Hepatocyte (in vitro differentiated cells): ENCODE measurements at regions not wholly inside any gene's neighbourhood (a gene's known extent, or its start where the extent isn't known, plus 50 kb on each side); places are given as distances from the start of the nearest gene placed in this dataset.

Source experiments
- DNase-seq: peaks from one replicate; pipeline ENCODE4 v3.0.0-alpha.2; 2016; ENCODE audit warnings: low spot score
- H2AFZ ChIP-seq: fragments of 200-600 bp; sonication (generic); 2 replicates; pipeline ENCODE4 v1.6.0; 2016; ENCODE audit warnings: antibody characterized with exemption, mild to moderate bottlenecking
- H3K27ac ChIP-seq: fragments of 200-600 bp; sonication (generic); 2 replicates; pipeline ENCODE4 v1.5.1; 2016; ENCODE audit warnings: mild to moderate bottlenecking
- H3K27me3 ChIP-seq: fragments of 200-600 bp; sonication (generic); 2 replicates; pipeline ENCODE4 v1.6.1; 2016
- H3K36me3 ChIP-seq: fragments of 200-600 bp; sonication (generic); replicated peaks from 2 replicates; pipeline ENCODE4 v1.5.1; 2016; ENCODE audit warnings: low read depth; ENCODE audit not compliant: insufficient read depth
- H3K4me1 ChIP-seq: fragments of 200-600 bp; sonication (generic); 2 replicates; pipeline ENCODE4 v1.5.1; 2016; ENCODE audit warnings: mild to moderate bottlenecking, moderate library complexity; ENCODE audit not compliant: insufficient read depth
- H3K4me2 ChIP-seq: fragments of 200-600 bp; sonication (generic); 2 replicates; pipeline ENCODE4 v1.6.0; 2016
- H3K4me3 ChIP-seq: fragments of 200-600 bp; sonication (generic); 2 replicates; pipeline ENCODE4 v1.5.1; 2016; ENCODE audit warnings: mild to moderate bottlenecking
- H3K79me2 ChIP-seq: fragments of 200-600 bp; sonication (generic); 2 replicates; pipeline ENCODE4 v1.6.0; 2017; ENCODE audit warnings: mild to moderate bottlenecking
- H3K9me2 ChIP-seq: fragments of 200-600 bp; sonication (generic); replicated peaks from 2 replicates; pipeline ENCODE4 v1.6.0; 2017; ENCODE audit warnings: mild to moderate bottlenecking; ENCODE audit not compliant: insufficient read depth
- H3K9me3 ChIP-seq: fragments of 200-600 bp; sonication (generic); 2 replicates; pipeline ENCODE4 v1.5.1; 2016; ENCODE audit warnings: low read depth, mild to moderate bottlenecking
- H4K20me1 ChIP-seq: fragments of 200-600 bp; sonication (generic); 2 replicates; pipeline ENCODE4 v1.6.0; 2016; ENCODE audit warnings: mild to moderate bottlenecking; ENCODE audit not compliant: insufficient read depth, poor library complexity, severe bottlenecking
- EZH2 ChIP-seq: fragments of 200-600 bp; sonication (generic); IDR thresholded peaks from 2 replicates; pipeline ENCODE4 v1.6.1; 2016; ENCODE audit warnings: antibody characterized with exemption, mild to moderate bottlenecking, borderline replicate concordance
- EZH2phosphoT487 ChIP-seq: fragments of 200-600 bp; sonication (generic); IDR thresholded peaks from one replicate; pipeline ENCODE4 v1.6.1; 2018; ENCODE audit warnings: antibody characterized with exemption, mild to moderate bottlenecking, low read depth, moderate library complexity; ENCODE audit not compliant: unreplicated experiment, severe bottlenecking
- WGBS: methylation state at CpG from one replicate; pipeline ENCODE4 v1.1.6; 2016; ENCODE audit warnings: low lambda C conversion rate; ENCODE audit errors: missing lambda C conversion rate; 5-methylcytosine and 5-hydroxymethylcytosine counted together
- TF ChIP-seq, protein P1 (sequence below): fragments of 200-600 bp; sonication (generic); IDR thresholded peaks from 2 replicates; pipeline ENCODE4 v1.5.1; 2016; ENCODE audit warnings: antibody characterized with exemption, mild to moderate bottlenecking; ENCODE audit not compliant: poor library complexity

DNA sequence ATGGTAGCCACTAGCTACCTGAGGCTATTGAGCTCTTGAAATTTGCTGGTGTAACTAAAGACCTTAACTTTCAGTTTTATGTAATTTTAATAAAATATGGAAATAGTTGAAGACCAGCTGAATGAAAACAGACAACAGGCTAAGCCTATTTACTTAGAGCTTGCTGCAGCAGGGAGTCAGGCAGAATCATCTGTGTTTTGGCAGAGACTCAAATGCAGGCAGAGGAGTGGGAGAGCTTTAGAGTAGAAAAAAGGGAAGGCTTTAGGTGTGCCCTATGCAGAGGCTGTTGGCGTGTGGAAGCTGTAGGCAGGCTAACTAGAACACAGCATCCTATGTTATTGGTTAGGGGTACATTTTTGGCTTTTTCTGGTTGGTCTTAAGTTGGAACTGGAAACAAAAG lies 304.9 kb upstream of the NBEA start:
- no peak for DNase-seq
- Histone ChIP-seq H3K27ac (no peak overlapping the region), H3K36me3 (no peaks in the 10 kb centered on the region), H4K20me1 (no peaks in the 10 kb centered on the region), H3K27me3 (no peaks in the 10 kb centered on the region), H3K79me2 (no peaks in the 10 kb centered on the region), H3K4me2 (no peak overlapping the region), H2AFZ (no peak overlapping the region), H3K9me2 (no peaks in the 10 kb centered on the region), H3K4me3 (no peak overlapping the region), H3K9me3 (no peaks in the 10 kb centered on the region), H3K4me1 (peaks cover 8% of the 10 kb centered on the region)
- TF ChIP-seq EZH2phosphoT487: no peak
- TF ChIP-seq EZH2: no peak
- TF ChIP-seq, protein P1, sequence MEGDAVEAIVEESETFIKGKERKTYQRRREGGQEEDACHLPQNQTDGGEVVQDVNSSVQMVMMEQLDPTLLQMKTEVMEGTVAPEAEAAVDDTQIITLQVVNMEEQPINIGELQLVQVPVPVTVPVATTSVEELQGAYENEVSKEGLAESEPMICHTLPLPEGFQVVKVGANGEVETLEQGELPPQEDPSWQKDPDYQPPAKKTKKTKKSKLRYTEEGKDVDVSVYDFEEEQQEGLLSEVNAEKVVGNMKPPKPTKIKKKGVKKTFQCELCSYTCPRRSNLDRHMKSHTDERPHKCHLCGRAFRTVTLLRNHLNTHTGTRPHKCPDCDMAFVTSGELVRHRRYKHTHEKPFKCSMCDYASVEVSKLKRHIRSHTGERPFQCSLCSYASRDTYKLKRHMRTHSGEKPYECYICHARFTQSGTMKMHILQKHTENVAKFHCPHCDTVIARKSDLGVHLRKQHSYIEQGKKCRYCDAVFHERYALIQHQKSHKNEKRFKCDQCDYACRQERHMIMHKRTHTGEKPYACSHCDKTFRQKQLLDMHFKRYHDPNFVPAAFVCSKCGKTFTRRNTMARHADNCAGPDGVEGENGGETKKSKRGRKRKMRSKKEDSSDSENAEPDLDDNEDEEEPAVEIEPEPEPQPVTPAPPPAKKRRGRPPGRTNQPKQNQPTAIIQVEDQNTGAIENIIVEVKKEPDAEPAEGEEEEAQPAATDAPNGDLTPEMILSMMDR: no peak
- WGBS: 76% methylated on average over 1 of the region's 1 CpG

- H3K27ac ChIP-seq: no peak overlapping the region
- H3K36me3 ChIP-seq: no peaks in the 10 kb centered on the region
- no peaks in the 10 kb centered on the region for H3K79me2 ChIP-seq
- no peaks in the 10 kb centered on the region for H3K9me3 ChIP-seq
- TF ChIP-seq EZH2: no peak
- no peak for TF ChIP-seq EZH2phosphoT487
- H2AFZ ChIP-seq: no peak overlapping the region
- H3K4me1 ChIP-seq: peaks cover 8% of the 10 kb centered on the region
- no peaks in the 10 kb centered on the region for H3K9me2 ChIP-seq
- 98% methylated on average over 2 of the region's 2 CpGs for WGBS
- no peaks in the 10 kb centered on the region for H3K27me3 ChIP-seq
- no peak overlapping the region for H3K4me3 ChIP-seq
- H3K4me2 ChIP-seq: no peak overlapping the region
- no peaks in the 10 kb centered on the region for H4K20me1 ChIP-seq
- no peak for DNase-seq
These were observed 304.4 kb upstream of the NBEA start for GRCh38 chr13:34637636-34638035.

DNA sequence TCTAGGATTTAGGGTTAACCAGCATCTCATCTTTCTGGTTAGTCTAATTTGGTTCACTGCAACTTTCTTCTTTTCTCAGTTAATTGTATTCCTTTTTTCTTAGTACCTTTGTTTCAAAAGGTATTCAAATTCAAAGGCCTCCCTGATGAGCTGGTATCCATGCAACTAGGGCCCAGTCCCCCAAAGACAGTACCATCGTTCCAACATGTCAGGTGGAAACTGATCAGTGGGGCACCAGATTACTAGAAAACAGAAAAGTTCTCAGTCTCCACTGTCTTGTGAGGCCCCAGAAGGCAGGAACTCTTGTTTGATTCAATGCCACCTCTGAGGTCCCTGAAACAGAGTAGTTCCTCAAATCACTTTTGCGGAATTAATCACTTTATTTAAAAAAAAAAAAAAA lies 303.2 kb upstream of the NBEA start:
- Histone ChIP-seq H3K9me3 (no peaks in the 10 kb centered on the region), H3K27me3 (no peaks in the 10 kb centered on the region), H4K20me1 (no peaks in the 10 kb centered on the region), H3K79me2 (no peaks in the 10 kb centered on the region), H3K4me3 (no peak overlapping the region), H3K4me1 (peaks cover 8% of the 10 kb centered on the region), H3K4me2 (no peak overlapping the region), H3K9me2 (no peaks in the 10 kb centered on the region), H3K27ac (no peak overlapping the region), H3K36me3 (no peaks in the 10 kb centered on the region), H2AFZ (no peak overlapping the region)
- DNase-seq: no peak
- 96% methylated on average over 2 of the region's 2 CpGs for WGBS
- TF ChIP-seq, protein P1: no peak
- no peak for TF ChIP-seq EZH2phosphoT487
- TF ChIP-seq EZH2: no peak

DNA sequence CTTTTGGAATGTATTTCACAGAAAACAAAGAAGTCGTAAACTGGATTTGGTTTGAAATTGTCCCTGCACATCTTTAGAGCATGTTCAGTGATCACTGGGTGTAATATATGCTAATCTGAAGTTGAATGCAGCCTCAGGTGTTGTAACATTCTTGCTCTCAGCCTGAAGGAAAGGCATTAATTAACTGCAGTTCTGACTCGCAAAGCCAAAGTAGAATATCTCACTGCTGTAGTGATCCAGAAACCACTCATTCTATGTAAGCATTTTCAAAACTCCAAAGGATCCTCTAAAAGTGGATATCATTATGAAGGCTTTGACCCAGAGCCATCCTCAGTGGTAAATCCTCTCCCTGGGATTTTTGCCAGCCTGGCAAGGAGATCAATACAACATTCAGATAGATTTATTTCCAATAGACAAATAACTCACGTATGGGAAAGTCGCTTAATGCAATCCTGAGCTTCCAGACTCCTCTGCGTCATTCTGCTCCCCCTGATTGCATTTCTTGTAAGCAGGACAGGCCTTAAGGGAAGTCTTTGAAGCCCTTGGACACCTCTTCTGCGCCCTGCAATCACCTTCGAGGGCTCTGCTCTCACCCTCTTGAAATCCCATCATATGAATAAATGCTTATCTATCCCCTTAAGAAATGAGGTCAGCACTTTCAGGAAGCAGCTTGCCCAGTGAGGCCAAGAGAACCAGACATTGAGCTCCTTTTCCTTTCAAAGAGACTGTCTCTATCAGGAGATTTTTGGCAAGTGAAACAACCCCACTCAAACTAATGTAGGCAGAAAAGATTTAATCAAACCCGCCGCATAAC lies 301.7 kb upstream of the NBEA start:
- Histone ChIP-seq H3K4me3 (no peak overlapping the region), H3K27me3 (no peaks in the 10 kb centered on the region), H3K9me2 (no peaks in the 10 kb centered on the region), H3K9me3 (no peaks in the 10 kb centered on the region), H4K20me1 (no peaks in the 10 kb centered on the region), H2AFZ (no peak overlapping the region), H3K4me1 (peaks cover 8% of the 10 kb centered on the region), H3K36me3 (no peaks in the 10 kb centered on the region), H3K79me2 (no peaks in the 10 kb centered on the region), H3K4me2 (no peak overlapping the region), H3K27ac (no peak overlapping the region)
- DNase-seq: no peak
- TF ChIP-seq EZH2phosphoT487 (no peak), EZH2 (no peak)
- TF ChIP-seq, protein P1: no peak
- WGBS: 69% methylated on average over 9 of the region's 9 CpGs
